ENCODE measurements at regions not wholly inside any gene's neighbourhood (a gene's known extent, or its start where the extent isn't known, plus 50 kb on each side); places are given as distances from the start of the nearest gene placed in this dataset.

DNA sequence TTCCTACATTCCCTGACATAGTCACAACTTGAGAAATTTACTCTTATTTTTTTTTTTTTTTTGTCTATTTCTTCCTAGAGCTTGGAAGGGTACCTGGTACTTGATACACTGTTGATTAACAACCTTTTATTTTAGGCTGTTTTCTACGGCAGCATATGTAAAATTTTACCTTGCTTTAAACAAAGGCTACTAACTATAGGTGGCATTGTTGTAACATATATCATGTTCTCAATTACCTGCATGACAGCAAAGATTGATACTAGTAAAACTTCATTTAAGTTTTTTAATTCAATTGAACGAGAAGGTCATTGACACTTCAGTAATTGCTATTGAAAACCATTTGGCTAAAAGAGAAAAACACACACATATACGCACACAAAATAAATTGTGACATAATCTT lies 238.3 kb upstream of the ESRRG start:
- Histone ChIP-seq H3K27ac (no peak overlapping the region), H3K9me3 (no peaks in the 10 kb centered on the region), H3K27me3 (no peaks in the 10 kb centered on the region), H3K4me1 (no peaks in the 10 kb centered on the region), H3K9ac (ENCODE audit: low read depth in 2 of 2, low read length in 2 of 2) (no peak overlapping the region), H3K4me3 (no peak overlapping the region), H3K36me3 (no peaks in the 10 kb centered on the region)
- TF ChIP-seq, protein P1, sequence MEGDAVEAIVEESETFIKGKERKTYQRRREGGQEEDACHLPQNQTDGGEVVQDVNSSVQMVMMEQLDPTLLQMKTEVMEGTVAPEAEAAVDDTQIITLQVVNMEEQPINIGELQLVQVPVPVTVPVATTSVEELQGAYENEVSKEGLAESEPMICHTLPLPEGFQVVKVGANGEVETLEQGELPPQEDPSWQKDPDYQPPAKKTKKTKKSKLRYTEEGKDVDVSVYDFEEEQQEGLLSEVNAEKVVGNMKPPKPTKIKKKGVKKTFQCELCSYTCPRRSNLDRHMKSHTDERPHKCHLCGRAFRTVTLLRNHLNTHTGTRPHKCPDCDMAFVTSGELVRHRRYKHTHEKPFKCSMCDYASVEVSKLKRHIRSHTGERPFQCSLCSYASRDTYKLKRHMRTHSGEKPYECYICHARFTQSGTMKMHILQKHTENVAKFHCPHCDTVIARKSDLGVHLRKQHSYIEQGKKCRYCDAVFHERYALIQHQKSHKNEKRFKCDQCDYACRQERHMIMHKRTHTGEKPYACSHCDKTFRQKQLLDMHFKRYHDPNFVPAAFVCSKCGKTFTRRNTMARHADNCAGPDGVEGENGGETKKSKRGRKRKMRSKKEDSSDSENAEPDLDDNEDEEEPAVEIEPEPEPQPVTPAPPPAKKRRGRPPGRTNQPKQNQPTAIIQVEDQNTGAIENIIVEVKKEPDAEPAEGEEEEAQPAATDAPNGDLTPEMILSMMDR (IDR thresholded peaks at IDR 0.05), result no peak
- DNase-seq, result no peak
- intact Hi-C loops (cut with DNase I), result no loop called here

DNA sequence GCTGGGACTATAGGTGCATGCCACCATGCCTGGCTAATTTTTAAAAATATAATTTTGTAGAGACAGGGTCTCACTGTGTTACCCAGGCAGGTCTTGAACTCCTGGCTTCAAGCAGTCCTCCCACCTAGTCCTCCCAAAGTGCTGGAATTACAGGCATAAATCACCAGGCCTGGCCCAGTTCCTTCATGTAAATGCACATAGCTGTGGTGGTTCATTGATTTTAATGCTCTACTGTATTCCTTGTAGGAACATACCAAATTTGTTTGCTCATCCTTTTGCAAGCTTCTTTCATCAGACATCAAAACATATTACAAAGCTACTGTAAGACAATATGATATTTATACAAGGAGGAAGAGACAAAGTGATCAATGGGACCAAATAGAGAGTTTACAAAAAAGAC lies 237.5 kb upstream of the ESRRG start:
- TF ChIP-seq, protein P1 (IDR thresholded peaks at IDR 0.05), result no peak
- intact Hi-C loops (cut with DNase I), result no loop called here

DNA sequence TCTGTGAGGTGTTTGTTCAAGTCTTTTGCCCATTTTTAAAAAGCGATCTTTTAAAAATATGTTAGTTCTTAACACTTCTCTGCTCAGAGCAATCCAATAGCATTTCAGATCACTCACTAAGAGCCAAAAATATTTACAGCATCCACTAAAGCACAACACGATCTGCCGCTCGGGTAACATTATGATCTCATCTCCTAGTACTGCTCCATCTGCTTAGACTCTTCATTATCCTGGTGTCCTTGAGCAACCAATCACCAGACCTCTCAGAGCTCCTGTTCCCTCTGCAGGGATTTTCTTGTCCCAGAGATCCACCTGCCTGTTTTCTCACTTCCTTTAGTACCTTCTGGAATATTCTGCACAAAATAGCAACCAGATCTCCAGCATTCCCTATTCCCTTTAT lies 235.3 kb upstream of the ESRRG start:
- TF ChIP-seq, protein P1 (IDR thresholded peaks at IDR 0.05), result no peak

More for the DNA sequence above, 237.5 kb upstream of the ESRRG start:
- Histone ChIP-seq H3K9ac (ENCODE audit: low read depth in 2 of 2, low read length in 2 of 2) (no peak overlapping the region), H3K4me1 (no peaks in the 10 kb centered on the region), H3K27me3 (no peaks in the 10 kb centered on the region), H3K36me3 (no peaks in the 10 kb centered on the region), H3K27ac (no peak overlapping the region), H3K4me3 (no peak overlapping the region), H3K9me3 (no peaks in the 10 kb centered on the region)
- no peak for DNase-seq

DNA sequence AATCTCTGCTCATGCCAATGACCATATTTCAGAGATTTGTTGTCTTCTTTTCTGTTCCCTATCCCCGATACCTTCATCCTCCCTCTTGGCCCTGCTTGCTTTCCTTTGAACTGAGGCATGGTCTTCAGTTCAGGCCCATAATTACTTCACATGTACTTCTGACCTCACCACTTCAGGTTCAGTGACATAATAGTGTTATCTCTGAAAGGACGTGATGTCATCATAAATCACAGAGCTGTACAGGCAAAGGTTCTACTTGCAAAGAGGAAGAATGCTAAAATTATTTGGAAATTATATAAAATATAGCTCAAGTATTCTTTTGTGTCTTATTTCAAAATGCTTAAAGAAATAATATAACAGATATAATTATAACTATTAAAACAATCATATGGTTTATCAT lies 230.3 kb upstream of the ESRRG start:
- intact Hi-C loops (cut with DNase I), result no loop called here
- TF ChIP-seq, protein P1 (IDR thresholded peaks at IDR 0.05), result no peak

More for the DNA sequence above, 235.3 kb upstream of the ESRRG start:
- Histone ChIP-seq H3K36me3 (no peaks in the 10 kb centered on the region), H3K9ac (ENCODE audit: low read depth in 2 of 2, low read length in 2 of 2) (no peak overlapping the region), H3K4me3 (no peak overlapping the region), H3K4me1 (no peaks in the 10 kb centered on the region), H3K27me3 (no peaks in the 10 kb centered on the region), H3K9me3 (no peaks in the 10 kb centered on the region), H3K27ac (no peak overlapping the region)
- intact Hi-C loops (cut with DNase I), result no loop called here
- DNase-seq, result no peak

DNA sequence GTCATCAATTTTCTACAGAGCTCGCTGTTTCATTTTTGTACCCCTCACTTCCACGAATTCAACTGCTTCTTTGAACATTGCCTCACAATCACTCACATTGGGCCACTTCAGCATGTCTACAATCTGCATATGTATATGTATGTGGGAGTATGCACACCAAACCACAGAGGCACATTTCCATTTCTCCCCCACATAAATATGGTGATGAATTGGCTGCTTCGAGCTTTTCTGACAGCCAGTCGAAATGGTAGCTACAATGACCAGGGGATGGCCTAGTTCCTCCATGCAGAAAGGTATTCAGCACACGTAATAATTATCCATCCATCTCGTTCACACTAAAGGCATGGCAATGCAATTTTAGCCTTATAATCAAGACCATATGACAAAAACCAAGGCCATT lies 229.6 kb upstream of the ESRRG start:
- Histone ChIP-seq H3K4me1 (no peaks in the 10 kb centered on the region), H3K27me3 (no peaks in the 10 kb centered on the region), H3K9me3 (no peaks in the 10 kb centered on the region), H3K36me3 (no peaks in the 10 kb centered on the region), H3K27ac (no peak overlapping the region), H3K9ac (ENCODE audit: low read depth in 2 of 2, low read length in 2 of 2) (no peak overlapping the region), H3K4me3 (no peak overlapping the region)
- no peak for DNase-seq
- TF ChIP-seq, protein P1 (IDR thresholded peaks at IDR 0.05), result no peak
- intact Hi-C loops (cut with DNase I), result no loop called here

More for the DNA sequence above, 230.3 kb upstream of the ESRRG start:
- H3K4me3 ChIP-seq, result no peak overlapping the region
- H3K9ac ChIP-seq (ENCODE audit: low read depth in 2 of 2, low read length in 2 of 2), result no peak overlapping the region
- H3K36me3 ChIP-seq, result no peaks in the 10 kb centered on the region
- H3K4me1 ChIP-seq, result no peaks in the 10 kb centered on the region
- H3K27me3 ChIP-seq, result no peaks in the 10 kb centered on the region
- H3K27ac ChIP-seq, result no peak overlapping the region
- no peaks in the 10 kb centered on the region for H3K9me3 ChIP-seq
- DNase-seq, result no peak
